CD4-positive, alpha-beta T cell treated with Interleukin-2 at 100 ng/mL for 4 hours (primary cell): ENCODE measurements at regions not wholly inside any gene's neighbourhood (a gene's known extent, or its start where the extent isn't known, plus 50 kb on each side); places are given as distances from the start of the nearest gene placed in this dataset.
A peak's percentile ranks its signal among the peaks of the same experiment; 100 is the strongest.

ENCODE experiments used
- DNase-seq: peaks from one replicate; pipeline ENCODE4 v3.0.0-alpha.2; 2020; ENCODE audit warnings: low spot score

DNA sequence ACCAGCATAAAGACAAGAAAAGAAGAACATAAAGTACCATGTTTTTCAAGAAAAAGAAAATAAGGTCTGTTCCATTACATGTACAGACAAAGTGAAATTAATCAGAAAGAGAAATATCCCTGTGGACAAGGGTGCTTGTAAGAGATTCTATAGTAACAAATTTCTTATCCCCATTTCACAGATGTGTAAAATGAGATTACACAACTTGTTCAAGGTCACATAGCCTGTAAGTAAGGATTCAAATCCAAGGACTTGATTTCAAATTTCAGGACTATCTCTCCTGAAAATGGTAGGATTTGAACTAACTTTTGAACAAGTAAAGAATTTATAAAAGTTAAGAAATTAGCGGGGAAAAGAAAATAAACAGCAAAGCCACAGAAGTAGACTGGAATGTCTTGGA lies 248.2 kb upstream of the SLC39A10 start:
- no peak for DNase-seq

DNA sequence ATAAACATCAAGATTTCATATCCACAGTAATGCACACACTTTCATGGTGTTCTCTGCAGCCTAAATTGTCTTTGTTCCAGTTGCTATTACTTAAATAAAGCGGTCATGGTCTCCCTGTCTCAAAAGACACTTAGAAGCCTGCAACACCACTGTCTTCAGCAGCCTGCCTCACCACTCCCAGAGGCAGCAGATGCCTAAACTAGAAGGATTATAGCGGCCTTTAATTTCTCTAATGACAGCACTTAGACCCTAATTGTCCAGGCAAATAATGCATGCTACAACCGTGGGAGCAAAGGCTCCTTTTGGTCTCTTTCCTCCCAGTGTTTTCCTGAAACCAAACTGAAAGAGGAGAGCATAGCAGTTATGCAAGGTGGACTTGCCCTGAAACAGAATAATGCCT lies 248.8 kb upstream of the SLC39A10 start:
- DNase-seq: no peak

DNA sequence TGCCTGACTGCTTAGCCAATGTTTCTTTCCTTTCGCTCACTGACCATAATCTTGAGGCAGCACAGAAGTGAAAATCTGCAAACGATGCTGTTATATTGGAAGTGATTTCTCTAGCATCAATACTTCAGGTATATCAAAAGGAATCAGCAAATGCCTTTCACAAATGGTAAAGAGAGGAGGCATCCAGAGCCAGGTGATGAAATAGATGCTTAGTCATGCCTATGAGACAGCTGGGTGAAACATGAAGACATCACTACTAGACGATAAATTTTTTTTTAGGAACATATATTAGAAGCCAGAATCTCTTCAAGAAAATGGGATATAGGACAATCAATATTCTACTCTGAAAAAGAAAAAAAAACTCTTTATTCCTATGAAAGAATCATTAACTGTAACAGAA lies 249.2 kb upstream of the SLC39A10 start:
- DNase-seq: no peak

DNA sequence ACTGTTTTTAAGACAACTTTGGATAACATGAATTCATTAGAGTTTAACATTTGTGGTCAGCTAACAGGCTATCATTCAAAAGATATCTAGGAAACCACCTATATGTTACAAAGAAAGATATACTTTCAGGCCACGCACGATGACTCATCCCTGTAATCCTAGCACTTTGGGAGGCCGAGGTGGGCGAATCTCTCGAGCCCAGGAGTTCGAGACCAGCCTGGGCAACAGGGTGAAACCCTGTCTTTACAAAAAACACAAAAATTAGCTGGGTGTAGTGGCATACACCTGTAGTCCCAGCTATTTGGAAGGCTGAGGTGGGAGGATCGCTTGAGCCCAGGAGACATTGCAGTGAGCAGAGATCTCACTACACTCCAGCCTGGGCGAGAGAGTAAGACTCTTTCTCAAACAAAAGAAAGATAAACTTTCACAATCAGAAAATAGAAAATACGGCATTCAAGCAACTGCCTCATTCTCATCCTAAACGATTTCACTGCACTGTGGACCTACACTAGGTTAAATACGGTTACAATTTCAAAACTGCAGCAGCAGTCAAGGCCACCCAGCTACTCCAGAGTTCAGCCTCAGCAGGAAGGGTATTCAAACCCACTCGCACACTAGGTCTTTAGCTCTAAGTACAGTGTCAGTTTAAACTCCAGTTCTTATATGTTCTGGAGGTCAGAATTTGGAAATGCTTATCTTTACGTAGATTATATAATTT lies 250.0 kb upstream of the SLC39A10 start:
- no peak for DNase-seq

DNA sequence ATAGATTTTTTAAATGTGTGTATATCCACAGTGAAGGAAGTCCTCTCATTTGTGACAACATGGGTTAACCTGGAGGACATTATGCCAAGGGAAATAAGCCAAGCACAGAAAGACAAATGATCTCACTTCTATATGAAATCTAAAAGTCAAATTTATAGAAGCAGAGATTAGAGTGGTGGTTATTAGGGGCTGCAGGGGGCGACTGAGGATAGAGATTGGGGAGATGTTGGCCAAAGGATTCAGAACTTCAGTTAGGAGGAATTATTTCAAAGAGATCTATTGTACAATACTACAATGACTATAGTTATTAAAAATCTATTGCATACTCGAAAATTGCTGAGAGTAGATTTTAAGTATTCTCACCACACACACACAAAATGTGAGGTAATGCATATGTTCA lies 252.4 kb upstream of the SLC39A10 start:
- peak; percentile 22 for DNase-seq

DNA sequence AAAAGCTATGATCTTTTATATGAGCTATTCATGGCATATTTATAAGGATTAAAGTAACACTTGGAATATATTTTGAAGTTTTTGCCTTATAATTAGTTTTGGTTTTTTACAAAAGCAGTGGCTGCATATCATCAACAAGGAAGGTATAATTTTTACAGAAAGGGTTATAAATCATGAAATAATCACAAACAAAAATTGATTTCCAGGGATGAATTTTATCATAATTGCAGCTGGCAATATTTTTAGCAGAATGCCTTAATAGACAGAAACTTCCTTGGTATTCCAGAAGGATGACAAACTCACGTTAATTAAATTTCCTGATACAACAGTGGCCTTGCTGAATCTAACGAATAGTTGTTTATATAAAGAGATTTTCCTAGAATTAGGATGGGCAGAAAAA lies 260.5 kb upstream of the SLC39A10 start:
- no peak for DNase-seq

DNA sequence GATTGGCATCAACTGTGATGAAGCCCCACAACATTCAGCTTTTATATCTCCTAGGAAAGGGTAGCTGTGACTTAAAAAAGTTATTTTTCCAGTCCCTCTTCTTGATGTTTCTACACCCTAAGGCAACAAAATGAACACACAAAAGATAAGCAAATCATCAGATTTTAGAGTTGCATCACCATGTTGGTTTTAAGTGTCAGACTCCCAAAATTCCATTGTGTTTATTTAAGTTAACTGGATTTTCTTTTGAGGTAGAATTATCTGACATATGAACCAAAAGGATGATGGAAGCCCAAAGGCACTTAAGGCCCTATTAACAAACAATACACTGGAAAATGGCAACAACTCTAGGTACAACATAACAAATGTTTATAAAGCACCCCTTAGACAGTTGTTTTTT lies 261.7 kb upstream of the SLC39A10 start:
- DNase-seq: no peak

DNA sequence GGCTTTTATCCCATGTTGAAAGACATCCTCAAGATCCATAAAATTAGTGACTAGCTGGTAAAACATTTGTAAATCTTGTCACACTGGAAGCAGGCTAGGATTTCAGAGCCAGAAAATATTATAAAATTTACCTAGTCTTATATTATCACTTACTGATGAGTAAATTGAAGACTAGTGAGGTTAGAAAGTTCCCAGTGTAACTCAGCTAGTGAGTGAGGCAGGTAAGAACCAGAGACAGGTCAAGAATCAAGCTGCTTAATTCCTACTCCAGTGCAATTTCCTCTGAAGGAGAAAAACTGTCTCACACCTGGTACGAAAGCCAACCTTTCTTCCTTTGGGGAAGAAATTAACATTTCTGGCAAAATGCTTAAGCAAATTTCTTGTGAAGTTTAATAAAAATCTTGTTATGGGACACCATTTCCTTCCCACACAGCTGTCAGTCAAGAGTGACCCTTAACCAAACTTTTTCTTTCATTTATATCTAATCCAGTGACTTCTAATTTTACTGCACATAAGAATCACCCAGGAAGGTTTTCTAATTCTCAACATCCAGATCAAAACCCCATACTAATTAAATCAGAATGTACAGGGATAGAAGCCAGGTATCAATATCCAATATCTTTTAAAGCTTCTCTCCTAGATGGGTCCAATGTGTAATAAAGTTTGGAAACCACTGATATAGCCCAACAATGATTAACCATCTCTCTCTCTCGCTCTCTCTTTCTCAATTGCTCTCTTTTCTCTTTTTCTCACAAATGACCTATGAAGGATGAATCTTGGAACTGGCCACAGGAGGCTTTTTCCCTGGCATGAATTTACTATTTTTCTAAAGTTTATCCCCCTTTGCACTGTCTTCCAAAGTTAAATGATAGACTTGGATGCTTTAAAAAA lies 264.3 kb upstream of the SLC39A10 start:
- no peak for DNase-seq

DNA sequence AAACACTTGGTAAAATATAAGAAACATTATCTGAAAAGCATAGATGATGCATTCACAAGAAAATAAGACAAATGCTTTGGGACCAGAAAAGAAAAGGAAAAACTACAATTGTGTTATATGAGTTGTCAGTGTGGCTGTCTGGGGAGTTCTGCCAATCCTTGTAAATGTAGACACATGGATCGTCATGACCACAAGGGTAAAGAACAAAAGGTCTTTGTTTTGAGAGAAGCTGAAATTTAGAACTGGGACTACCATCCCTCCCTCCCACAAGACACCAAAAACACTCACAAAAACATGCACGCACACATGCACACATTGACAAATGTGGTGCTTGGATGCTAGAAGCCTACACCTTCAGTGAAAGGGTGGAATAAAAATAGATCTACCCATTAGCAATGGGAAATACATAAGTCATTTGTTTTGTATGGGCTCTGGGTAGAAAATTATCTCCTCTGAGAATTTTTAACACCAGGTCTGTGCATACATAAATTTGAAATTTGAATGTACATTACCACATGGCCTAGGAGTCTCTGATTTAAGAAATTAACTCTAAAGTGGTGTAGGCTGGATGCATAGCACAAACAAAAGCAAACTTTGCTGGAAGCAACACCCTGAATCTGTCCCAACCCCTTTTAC lies 266.2 kb upstream of the SLC39A10 start:
- DNase-seq: no peak

DNA sequence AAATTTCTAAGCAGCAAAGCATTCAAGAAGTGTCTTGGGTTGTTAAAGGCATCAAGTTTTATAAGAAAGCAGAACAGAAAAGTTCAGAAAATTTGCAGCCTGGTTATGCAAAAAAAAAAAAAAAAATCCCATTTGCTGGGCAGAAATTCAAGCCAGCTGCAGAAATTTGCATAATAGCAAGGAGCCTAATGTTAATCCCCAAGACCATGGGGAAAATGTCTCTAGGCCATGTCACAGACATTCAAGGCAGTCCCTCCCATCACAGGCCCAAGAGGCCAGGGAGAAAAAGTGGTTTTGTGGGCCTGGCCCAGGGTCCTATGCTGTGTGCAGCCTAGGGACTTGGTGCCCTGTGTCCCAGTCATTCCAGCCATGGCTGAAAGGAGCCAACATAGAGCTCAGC lies 269.0 kb upstream of the SLC39A10 start:
- no peak for DNase-seq

DNA sequence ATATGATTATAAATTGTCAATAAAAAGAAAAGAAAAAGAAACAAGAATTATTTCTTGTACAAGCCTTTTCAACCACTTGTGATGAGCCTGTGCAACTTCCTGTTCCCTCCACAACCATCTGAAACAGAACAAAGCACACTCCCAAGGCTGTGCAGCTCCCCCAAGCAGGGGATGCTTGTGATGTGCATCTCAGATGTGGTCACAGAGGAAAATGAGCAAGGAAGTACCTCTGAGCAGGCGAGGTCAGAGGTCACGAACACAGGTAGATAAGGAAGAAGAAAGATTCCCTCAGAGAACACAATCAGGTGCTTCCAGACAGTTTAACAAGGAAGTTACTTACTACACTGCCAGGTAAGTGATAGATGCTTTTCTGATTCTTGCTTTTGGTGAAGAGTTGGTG lies 274.8 kb upstream of the SLC39A10 start:
- peak; percentile 24 for DNase-seq

DNA sequence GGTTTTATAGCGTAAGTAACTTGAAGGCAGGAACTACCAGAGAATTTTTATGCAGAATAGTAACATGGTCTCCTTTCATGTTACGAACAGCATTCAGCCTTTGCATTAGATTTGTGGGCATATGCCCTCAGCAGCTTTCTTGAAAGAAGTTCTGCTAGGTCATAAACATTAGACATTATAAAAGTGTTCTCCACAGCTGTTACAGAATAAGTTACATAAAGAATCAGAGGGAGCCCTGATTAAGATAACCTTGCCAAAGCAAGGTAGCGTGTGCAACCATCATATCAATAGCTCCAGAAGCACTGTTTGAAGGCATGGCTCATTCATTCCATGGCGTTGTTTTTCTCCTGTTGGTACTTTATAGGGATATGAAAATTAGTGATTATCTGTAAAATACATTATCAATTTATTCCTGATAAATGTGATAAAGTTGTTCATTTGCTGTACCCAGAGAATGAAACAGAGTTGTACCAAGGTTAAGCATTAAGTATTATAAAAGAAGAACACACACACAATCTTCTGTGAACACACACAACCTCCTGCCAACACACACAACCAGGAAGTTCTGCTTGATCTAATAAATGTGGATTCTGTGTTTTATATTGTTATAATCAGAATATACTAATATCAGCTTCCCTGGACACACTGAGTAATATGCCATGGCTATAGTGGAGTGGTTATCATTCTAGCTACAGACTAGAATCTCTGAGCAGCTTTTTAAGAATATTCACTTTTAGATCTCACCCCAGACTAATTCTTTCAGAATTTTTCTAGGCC lies 286.7 kb upstream of the SLC39A10 start:
- DNase-seq: no peak

DNA sequence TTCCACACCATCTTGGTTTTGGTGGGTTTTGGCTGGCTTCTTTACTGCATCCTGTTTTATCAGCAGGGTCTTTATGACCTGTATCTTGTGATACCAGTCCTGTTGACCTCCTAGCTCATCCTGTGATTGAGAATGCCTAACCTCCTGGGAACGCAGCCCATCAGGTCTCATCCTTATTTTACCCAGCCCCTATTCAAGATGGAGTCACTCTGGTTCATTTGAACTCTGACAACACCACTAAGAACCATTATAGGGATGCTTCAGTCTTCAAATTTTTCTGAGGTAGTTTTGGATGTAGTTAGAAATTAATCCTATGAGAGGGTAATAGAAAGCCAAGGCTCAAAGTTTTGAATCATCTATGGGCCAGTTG lies 287.8 kb upstream of the SLC39A10 start:
- no peak for DNase-seq

DNA sequence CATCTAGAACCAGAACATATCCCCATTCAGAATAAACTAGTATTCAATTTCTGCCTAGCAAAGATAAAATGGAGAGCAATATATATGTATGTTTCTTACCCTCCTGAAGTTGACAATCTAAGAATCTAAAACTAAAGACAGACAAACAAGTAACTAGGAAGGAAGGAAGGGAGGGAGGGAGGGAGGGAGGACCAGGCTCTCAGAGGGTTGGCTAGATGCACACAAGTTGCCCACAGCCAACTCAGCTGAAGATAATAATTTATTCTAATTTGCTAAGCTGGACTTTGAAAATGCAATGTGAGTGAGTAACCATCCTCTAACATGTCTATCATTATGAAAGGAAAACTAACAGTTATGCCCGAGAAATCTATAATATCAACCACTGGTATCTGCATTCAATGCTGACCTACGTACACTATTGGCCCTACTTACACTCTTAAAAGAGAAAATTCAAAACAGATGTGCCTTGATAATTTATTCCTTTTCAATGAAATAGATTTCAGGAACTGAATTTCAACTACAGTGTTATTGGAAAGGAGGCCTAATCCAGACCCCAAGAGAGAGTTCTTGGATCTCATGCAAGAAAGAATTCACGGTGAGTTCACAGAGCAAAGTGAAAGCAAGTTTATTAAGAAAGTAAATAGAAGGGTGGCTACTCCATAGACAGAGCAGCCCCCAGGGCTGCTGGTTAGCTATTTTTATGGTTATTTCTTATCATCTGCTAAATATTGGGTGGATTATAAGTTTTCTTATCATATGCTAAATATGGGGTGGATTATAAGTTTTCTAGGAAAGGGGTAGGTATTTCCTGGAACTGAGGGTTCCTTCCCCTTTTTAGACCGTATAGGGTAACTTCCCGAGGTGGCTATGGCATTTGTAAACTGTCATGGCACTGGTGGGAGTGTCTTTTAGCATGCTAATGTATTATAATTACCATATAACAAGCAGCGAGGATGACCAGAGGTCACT lies 288.5 kb upstream of the SLC39A10 start:
- no peak for DNase-seq

DNA sequence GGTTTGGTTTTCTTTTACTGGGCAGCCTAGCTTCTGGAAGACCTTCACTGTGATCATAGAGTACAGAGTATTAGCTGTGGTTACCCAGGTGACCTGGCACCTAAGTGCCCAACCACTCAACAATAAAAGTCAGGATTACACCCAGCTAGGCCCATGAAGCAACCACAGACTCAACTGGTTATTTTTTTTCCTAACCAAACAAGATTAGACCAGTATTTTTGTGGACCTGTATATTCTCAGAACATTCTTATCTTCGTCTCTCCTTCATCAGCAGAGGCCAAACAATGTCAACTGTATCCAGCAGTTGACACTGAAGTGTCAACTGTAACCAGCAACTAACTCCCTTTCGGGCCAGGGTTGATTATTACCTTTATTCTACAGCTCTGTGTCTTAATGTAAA lies 289.2 kb upstream of the SLC39A10 start:
- DNase-seq: no peak

DNA sequence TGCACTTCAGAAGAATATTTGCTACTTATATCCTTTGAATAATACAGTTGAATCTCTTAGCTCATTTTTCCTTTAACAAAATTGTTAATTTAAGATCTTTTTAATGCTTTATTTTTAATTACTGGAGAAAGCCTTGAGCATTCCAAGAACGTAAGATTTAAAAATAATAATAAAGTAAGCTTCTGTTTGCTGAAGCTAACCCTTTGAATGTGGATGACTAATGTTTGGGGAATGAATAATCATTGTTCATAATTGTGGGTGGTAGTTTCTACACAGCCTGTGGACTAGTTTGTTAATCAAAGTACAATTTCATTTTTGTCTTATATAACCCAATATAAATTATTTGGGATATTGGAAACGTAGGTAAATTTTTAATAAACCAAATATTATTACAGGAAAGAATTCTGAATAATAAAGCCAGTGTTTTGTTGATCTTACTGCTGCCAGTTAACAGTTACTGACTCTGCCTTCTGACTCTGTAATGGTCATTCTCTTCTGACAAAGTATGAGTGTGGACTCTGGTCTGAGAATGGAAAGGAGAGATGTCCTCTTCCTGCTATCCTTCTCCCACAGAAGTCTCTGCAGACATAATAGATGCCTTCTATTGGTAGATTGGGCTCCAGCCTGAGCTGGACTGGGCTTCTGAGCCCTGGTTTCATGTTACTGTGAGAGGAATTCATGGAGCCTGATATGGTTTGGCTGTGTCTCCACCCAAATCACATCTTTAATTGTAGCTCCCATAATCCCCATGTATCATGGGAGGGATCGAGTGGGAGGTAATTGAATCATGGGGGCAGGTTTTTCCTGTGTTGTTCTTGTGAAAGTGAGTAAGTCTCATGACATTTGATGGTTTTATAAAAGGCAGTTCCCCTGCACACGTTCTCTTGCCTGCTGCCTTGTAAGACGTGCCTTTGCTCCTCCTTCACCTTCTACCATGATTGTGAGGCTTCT lies 292.7 kb upstream of the SLC39A10 start:
- DNase-seq: no peak

DNA sequence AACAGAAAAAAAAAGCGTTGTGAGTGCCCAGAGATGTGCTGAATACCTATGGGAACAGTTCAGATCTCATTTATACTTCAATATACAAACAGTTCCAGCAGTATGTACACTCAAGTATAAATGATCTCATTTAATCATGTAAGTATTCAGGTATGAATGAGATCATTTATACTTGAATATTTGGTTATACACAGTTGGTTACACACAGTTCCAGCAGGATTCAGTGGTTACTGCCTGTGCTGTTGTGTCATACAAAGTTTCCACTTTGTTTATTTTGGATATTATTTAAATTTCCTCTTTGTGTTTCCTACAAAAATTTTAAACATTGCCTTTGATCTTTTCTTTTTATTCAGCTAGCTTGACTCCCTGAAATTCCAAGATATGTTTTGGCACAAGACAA lies 293.5 kb upstream of the SLC39A10 start:
- DNase-seq: no peak

DNA sequence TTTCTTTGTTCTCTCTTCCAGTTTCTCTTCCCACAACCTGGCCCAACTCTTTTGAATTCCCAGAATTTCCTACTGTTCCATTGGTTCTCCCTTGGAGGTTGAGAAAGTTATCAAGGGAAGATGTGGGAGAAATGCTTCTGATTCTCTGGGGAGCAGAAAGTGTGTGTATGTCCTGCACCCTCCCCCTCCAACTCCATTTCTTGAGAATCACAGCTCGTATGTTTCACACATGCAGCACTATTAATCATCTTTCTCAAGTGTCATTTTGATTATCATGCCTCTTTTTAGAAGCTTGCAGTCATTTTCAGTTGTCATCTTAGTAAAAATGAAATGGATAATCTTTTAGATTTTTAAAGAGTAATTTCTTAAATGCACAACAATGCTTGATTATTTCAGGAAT lies 296.8 kb upstream of the SLC39A10 start:
- DNase-seq: no peak

DNA sequence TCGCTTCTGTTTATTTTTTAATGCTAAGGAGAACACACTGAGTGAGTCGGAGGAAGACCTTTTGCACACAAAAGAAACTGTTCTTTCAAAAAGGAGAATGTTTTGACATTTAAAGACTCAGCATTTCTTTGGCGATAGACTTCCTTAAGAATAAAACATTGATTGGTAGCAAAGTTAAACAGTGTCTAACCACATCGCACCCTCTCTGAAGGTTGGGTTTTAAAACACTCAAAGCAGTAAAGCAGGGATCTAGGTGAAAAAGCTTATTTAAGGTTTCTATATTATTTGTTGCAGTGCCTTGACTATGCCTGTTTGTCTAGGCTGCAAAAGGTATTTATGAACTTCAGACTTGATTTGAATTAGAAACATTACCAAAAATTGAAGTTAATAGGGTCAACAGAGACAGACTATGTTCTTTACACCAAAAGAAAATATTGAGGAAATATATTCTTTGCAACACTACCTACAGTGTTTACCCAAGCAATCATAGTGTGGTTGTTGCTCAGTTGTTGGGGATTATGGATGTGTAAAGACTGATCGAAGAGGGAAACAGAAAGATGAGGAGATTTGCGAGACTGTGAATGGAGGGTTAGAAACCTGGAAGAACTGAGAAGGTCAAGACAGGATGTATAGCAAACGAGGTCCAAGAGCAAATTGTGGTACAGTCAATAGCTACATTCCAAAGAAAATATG lies 297.8 kb upstream of the SLC39A10 start:
- DNase-seq: no peak
